Right lobe of liver (tissue), 6 donors: ENCODE measurements at regions not wholly inside any gene's neighbourhood (a gene's known extent, or its start where the extent isn't known, plus 50 kb on each side); places are given as distances from the start of the nearest gene placed in this dataset.

Experiments used
- ATAC-seq, 4 donors: fragments of 200-7000 bp; cut with Tn5 transposase; one replicate each; pipeline ENCODE4 v1.9.1; 2020; ENCODE audit warnings: mild to moderate bottlenecking in 4 of 4, moderate library complexity in 4 of 4
- DNase-seq, 3 donors: peaks; one replicate each; pipeline ENCODE4 v3.0.0-alpha.2; 2020
- H3K27ac ChIP-seq, 3 donors: fragments of 200-600 bp; one replicate each; pipeline ENCODE4 v1.8.0; 2022
- H3K27me3 ChIP-seq, 2 donors: fragments of 200-600 bp; one replicate each; pipeline ENCODE4 v1.8.0; 2022
- H3K36me3 ChIP-seq, 4 donors: fragments of 200-600 bp; sonication (generic) in 1 of 4; one replicate each; pipeline versions ENCODE4 v1.5.1 to v1.8.0; 2017 to 2022; ENCODE audit warnings: control low read depth in 1 of 4
- H3K4me1 ChIP-seq, 4 donors: fragments of 200-600 bp; sonication (generic) in 1 of 4; one replicate each; pipeline versions ENCODE4 v1.5.1 to v1.8.0; 2017 to 2022; ENCODE audit warnings: control low read depth in 1 of 4
- H3K4me3 ChIP-seq, 3 donors: fragments of 200-600 bp; one replicate each; pipeline ENCODE4 v1.8.0; 2022
- H3K9me3 ChIP-seq, 4 donors: fragments of 200-600 bp; sonication (generic) in 1 of 4; one replicate each; pipeline versions ENCODE4 v1.5.1 to v1.8.0; 2017 to 2022; ENCODE audit warnings: control low read depth in 1 of 4
- CTCF ChIP-seq, 4 donors: fragments of 200-600 bp in 3 of 4; fragments of 450-650 bp in 1 of 4; IDR thresholded peaks; one replicate each; pipeline versions ENCODE4 v1.5.1 to v1.8.0; 2016 to 2022; ENCODE audit warnings: antibody characterized with exemption in 4 of 4, mild to moderate bottlenecking in 2 of 4
- POLR2A ChIP-seq: fragments of 450-650 bp; IDR thresholded peaks from one replicate; pipeline ENCODE4 v1.6.1; 2017; ENCODE audit warnings: antibody characterized with exemption, mild to moderate bottlenecking
- WGBS: methylation state at CpG from one replicate; pipeline ENCODE4 v1.1.6; 2018; ENCODE audit warnings: low coverage, low lambda C conversion rate; ENCODE audit not compliant: insufficient coverage; ENCODE audit errors: missing lambda C conversion rate; 5-methylcytosine and 5-hydroxymethylcytosine counted together
- intact Hi-C, 2 donors: fragments of 100-400 bp; cut with DNase I; formaldehyde crosslinking; loops; one replicate each; pipeline versions ENCODE4 v1.11.2 to v1.14.1; 2022
- donor health status: DM: no; HTN: yes; CAD: no.
- donor health status: DM: no; HTN: no; CAD: no.
- donor health status: DM: no; HTN: no; CAD: no.
- donor health status: DM: no; HTN: yes; CAD: no.
- donor health status: DM: no; HTN: yes; CAD: no.

GRCh38 chr2:40033781-40034180 lies 254.7 kb upstream of the THUMPD2 start:
- Histone ChIP-seq H3K9me3 (no peaks in the 10 kb centered on the region), H3K4me1 (no peaks in the 10 kb centered on the region), H3K4me3 (no peak overlapping the region), H3K36me3 (no peaks in the 10 kb centered on the region), H3K27me3 (no peaks in the 10 kb centered on the region), H3K27ac (no peak overlapping the region)
- no peak for DNase-seq
- 50% methylated on average over 2 of the region's 4 CpGs for WGBS
- intact Hi-C loops, result no loop called here
- no peak for ATAC-seq
- TF ChIP-seq POLR2A (no peak), CTCF (IDR thresholded peaks at IDR 0.05) (no peak)

GRCh38 chr2:40032650-40033319 lies 253.7 kb upstream of the THUMPD2 start:
- Histone ChIP-seq H3K4me1 (no peaks in the 10 kb centered on the region), H3K4me3 (no peak overlapping the region), H3K27me3 (no peaks in the 10 kb centered on the region), H3K9me3 (no peaks in the 10 kb centered on the region), H3K36me3 (no peaks in the 10 kb centered on the region), H3K27ac (no peak overlapping the region)
- ATAC-seq, result no peak
- intact Hi-C loops, result no loop called here
- TF ChIP-seq CTCF (IDR thresholded peaks at IDR 0.05) (no peak), POLR2A (no peak)
- 46% methylated on average over 2 of the region's 2 CpGs for WGBS
- no peak for DNase-seq

GRCh38 chr2:40030456-40030975 lies 251.5 kb upstream of the THUMPD2 start:
- WGBS, result 44% methylated on average over 2 of the region's 2 CpGs

GRCh38 chr2:40028792-40029488 lies 249.9 kb upstream of the THUMPD2 start:
- Histone ChIP-seq H3K27me3 (no peaks in the 10 kb centered on the region), H3K9me3 (no peaks in the 10 kb centered on the region), H3K4me3 (no peak overlapping the region), H3K27ac (no peak overlapping the region), H3K4me1 (no peaks in the 10 kb centered on the region), H3K36me3 (no peaks in the 10 kb centered on the region)
- intact Hi-C loops, result no loop called here
- no peak for TF ChIP-seq CTCF (IDR thresholded peaks at IDR 0.05)
- no peak for TF ChIP-seq POLR2A
- 71% methylated on average over 1 of the region's 1 CpG for WGBS
- DNase-seq, result no peak
- peak in 1 of 4 donors; percentile 32 for ATAC-seq

More at GRCh38 chr2:40030456-40030975, 251.5 kb upstream of the THUMPD2 start:
- no peak overlapping the region for H3K4me3 ChIP-seq
- intact Hi-C loops, result no loop called here
- ATAC-seq (no peak), DNase-seq (no peak)
- no peaks in the 10 kb centered on the region for H3K27me3 ChIP-seq
- no peak for TF ChIP-seq CTCF (IDR thresholded peaks at IDR 0.05)
- TF ChIP-seq POLR2A, result no peak
- H3K9me3 ChIP-seq, result no peaks in the 10 kb centered on the region
- no peaks in the 10 kb centered on the region for H3K36me3 ChIP-seq
- H3K4me1 ChIP-seq, result no peaks in the 10 kb centered on the region
- H3K27ac ChIP-seq, result no peak overlapping the region
